ENCODE measurements at regions not wholly inside any gene's neighbourhood (a gene's known extent, or its start where the extent isn't known, plus 50 kb on each side); places are given as distances from the start of the nearest gene placed in this dataset.

- TF ChIP-seq CTCF (IDR thresholded peaks at IDR 0.05) (no peak), POLR2A (IDR thresholded peaks at IDR 0.05) (no peak)
These were observed 203.1 kb upstream of the SOX9 start for GRCh38 chr17:71917715-71918114.
